Activated CD4-positive, alpha-beta T cell treated with anti-CD3 and anti-CD28 coated beads, Interleukin-2, Interleukin-6, amounts not matched to agents 100 ng/mL and 50 ng/mL, durations not matched to agents 16 hours and 8 hours (primary cell): ENCODE measurements at regions not wholly inside any gene's neighbourhood (a gene's known extent, or its start where the extent isn't known, plus 50 kb on each side); places are given as distances from the start of the nearest gene placed in this dataset.
A peak's percentile ranks its signal among the peaks of the same experiment; 100 is the strongest.

Experiments
- DNase-seq: peaks from one replicate; pipeline ENCODE4 v3.0.0-alpha.2; 2020

DNA sequence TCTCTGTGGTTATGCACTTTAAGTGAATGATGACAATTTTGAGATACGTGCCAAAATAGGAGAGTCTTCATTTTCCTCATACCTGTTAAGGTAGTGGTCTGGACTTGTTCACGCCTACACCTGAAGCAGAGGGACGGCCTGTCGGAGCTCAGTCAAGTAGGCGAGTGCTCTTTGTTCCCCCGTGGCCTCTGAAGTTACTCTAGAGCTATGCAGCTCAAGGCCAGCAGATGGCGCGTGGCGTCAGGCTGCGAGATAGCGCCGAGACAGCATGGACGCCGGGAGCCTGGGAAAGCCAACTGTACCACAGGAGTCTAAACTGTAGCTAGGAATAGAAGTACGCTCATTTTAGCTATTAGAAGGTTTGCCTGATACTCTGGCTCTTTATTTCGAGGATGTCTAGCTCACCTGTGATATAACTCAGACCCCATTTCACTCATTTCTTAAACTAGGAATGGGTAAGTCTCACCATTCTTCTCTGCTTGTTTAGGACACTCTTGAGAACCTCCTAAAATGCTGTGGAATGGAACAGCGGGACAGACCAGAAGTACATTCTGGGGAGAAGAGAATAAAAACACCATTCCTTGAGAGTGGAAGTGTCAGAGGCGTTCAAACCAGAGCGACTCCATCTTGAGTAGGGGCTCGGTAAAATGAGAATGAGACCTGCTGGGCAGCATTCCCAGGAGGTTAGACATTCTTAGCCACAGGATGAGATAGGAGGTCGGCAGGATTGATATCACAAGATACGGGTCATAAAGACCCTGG lies 267.4 kb upstream of the HMGA2 start:
- DNase-seq, result peak; percentile 75

DNA sequence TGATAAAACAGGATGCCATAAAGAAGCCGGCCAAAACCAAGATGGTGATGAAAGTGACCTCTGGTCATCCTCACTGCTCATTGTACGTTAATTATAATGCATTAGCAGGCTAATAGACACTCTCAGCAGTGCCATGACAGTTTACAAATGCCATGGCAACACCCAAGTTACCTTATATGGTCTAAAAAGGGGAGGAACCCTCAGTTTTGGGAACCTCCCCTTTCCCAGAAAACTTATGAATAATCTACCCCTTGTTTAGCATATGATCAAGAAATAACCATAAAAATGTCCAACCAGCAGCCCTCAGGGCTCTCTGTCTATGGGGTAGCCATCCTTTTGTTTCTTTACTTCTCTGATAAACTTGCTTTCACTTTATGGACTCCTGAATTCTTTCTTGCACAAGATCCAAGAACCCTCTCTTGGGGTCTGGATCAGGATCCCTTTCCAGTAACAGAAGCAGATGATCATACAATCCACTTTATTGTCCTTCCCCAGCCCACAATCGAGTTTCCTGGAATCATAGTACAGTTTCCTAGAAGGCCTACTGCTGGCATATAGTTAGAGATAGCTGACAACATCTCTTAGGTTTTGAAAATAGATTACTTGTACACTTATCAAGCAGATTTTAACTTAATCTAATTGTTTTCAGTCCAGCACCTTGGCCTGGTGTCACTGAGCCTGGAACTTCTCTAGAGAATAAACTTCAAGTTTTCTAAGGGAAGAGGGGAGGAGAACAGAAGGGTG lies 266.7 kb upstream of the HMGA2 start:
- DNase-seq, result no peak

DNA sequence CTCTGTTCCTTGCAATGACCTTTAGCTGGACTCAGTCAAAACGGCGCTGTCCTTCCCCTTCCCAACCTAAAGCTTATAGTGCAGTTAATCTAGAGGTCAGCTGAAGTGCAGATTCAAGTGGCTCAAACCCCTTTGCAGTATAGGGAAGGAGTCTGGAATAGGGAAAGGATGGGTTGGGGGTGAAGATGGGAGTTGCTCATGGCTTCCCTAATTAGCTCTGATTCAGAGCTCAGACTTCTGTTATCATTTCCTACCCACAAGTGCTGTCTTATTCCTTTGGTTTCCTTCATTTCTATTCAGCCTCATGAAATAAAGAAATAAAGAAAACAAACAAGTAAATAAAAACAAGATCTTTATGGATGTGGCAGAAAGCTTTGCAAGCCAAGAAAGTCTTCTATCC lies 264.0 kb upstream of the HMGA2 start:
- no peak for DNase-seq

DNA sequence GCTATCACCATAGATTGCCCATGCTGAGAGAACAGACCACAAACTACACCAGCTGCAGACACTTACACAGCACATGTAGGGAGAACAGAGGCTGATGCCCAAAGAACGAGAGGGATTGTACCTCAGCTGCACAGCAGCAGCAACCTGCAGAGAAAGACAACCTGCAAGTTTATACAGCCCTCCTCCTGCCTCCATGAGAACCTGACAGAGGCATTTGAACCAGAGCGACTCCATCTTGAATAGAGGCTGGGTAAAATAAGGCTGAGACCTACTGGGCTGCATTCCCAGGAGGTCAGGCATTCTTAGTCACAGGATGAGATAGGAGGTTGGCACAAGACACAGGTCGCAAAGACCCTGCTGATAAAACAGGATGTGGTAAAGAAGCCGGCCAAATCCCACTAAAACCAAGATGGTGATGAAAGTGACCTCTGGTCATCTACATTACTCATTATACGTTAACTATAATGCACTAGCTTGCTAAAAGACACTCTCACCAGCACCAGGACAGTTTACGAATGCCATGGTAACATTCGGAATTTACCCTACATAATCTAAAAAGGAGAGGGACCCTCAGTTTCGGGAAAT lies 262.4 kb upstream of the HMGA2 start:
- no peak for DNase-seq

DNA sequence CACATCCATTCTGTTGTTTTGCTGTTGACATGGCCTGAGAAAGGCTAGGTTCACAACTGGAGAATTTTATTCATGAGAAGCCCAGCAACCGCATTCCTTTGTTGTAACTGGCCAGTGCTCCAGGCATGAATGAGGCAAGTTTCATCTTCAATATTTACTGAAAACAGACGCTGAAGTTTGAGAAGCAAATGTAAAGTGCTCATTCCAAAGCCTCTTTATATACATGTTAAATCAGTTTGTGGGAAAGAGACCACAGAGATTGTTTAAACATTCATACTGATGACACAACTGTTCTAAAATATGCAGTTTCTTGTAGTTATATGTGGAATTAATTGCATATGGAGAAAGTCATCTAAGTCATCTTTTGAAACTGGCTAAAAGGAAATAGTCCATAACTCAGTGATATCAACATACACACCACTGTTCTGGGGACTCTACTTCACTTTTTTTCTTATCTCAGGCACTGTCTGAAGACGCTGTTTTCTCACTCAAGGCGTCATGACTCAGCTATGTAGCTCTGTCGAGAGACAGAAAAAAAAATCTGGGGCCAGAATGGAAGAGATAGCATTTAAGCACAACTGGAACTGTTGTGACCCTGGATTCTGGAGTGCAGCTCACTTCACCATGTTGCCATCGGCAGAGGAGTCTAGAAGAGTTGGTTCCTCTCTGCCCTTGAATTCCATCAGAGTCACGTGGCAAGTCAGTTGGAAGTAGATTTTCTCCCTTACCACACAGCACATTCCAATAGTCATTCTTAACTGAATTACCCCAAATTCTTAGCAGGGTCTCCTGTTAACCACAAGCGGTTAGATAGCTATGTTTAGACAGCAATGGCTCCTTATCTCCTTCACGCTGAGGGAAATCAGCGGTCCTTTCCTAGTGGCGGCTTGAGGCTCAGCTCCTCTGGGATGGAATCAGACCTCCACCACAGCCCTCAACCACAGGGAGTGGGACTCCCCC lies 258.4 kb upstream of the HMGA2 start:
- DNase-seq, result no peak

DNA sequence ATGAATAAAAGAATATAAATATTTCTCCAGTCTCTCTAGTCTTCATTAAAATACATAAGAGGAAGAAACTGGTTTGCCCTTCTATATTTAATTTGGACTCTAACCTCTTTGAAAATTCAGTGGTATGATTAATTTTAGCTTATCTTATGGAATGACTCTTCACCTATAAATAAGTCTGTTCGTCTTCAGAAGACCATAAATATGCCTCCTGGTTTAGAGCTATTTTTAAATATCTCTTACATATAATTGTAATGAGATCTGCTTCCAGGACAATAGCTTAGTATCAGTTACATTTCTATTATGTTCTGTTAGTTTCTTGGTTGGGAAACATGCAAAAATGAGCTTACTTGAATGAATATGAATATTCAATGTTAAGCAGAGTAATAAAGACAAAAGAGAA lies 257.5 kb upstream of the HMGA2 start:
- no peak for DNase-seq

DNA sequence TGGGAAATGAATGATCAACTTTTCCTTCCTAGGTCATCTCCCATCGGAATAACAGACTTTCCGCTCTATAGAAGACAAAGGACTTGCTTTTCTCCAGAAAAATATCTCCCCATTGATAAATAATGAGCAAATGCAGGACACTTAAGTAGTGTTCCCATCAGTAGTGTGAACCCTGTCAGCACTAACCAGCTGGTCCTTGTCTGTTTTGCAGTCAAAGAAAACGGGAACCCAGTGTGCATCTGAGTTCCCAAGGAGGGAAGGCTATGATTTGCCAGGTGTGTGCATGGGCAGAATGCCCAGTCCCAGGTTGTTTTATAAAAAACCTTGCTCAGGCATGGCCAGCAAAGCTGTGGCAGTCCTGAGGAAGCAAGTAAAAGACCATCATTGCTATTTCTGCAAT lies 256.5 kb upstream of the HMGA2 start:
- no peak for DNase-seq

DNA sequence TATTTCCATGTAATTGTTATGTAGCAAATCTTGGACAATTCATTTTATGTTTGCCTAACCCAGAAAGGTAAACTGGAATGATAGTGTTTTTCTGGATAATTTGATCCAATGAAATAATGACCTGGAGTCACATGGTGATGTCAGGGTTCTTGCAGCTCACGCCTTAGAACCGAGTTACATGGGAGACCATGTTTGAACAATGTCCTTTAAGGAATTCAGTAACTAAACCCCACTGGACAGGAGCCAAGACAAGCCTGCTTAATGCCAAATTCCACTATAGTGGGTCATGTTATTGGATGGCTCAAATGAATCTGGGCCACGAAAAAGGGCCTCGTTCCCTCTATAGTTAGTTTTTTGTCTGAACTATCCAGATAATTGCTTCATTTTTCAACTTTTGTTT lies 255.8 kb upstream of the HMGA2 start:
- DNase-seq, result no peak

DNA sequence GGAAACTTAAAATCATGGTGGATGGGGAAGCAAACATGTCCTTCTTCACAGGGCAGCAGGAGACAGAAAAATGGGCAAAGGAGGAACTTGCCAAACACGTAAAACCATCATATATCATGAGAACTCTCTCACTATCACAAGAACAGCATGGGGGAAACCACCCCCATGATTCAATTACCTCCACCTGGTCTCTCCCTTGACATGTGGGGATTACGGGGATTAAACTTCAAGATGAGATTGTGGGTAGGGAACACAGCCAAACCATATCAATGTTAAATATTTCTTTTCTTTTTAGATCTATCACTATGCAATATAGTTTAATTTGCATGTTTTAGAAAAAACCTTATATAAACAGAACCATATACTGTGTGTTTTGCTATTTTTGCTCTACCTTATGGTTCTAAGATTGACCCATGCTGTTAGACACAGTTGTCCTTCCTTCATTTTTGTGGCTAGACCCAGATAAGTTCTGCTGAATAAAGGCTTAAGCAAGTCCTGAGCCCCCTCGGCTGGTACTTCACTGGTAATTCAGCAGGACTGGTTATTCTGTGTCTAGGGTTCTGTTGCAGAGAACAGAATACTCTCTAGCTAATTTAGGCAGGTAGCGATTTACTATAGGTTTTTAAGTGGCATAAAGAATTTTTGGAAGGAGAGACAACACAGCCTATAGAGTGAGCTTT lies 253.7 kb upstream of the HMGA2 start:
- DNase-seq, result no peak

DNA sequence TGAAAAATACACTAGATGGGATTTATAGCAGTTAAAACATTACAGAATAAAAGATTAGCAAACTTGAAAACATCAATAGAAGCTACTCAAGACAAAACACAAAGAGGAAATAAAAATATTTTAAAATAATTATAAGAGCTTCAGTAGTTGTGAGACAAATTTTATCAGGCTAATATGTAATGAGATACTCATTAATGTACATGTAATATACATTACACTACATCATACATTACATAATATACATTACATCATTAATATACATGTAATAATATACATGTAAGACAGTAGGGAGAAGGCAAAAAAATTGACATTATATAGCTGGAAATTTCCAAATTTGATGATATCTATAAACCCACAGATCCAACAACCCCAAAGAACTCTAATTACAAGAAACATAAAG lies 249.4 kb upstream of the HMGA2 start:
- no peak for DNase-seq

DNA sequence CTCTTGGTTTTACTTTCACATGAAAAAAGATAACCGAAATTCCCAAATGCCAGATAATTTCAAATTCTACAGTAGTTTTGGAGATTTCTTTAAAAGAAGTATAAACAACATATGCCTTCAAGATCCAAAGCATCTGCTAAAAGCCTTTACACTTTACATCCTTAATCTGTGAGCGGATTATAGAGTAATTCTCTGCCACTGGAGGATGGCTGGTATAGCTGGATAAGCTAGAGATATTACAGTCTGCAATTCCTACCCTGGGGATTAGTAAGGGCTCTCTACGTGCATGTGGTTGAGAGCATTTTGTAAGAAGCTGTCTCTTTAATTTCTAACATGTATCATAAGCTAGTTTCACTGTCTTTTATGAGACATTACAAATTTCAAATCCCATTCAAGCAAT lies 240.3 kb upstream of the HMGA2 start:
- DNase-seq, result no peak

DNA sequence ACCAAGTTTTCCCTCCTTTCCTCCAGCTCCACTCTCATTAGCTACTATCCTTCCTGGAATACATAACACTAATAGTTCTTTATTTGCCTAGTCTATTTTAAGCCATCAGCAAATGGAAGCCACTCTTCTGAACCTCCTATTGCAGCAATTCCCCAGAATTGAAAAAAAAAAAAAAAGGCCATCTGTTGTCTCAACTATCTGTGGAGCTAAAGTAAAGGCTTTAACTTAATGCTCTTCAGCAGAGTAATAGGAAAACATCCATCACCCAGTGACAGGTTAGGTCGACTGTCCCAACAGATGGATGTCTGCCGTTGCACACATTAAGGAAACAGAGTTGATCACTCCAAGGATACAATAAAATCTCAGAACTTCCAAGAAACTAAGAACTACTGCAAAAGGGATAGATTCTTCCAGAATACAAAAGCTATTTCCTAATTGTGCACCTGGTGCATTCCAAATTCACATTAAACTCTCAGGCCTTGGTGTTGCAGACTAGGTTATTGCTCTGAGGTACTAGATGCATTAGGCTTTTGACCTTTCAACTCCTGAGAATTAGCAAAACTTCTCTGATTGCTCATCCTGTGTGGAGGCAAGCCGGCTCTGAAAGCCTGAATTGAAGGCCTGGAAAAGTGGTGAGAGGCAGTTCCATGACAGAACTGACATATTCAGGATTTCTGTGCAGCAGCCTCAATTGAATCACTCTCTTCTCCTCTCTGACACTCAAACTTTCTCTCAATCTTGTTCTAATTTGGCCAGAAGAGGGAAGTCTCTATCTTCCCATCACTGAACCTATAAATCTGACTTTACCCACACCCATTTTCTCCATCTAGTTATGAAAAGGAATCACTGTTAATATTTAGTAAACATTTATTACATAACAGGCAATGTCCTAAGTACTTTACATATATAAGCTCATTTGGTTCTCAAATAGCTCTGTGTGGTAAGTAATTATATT lies 238.4 kb upstream of the HMGA2 start:
- DNase-seq, result no peak

DNA sequence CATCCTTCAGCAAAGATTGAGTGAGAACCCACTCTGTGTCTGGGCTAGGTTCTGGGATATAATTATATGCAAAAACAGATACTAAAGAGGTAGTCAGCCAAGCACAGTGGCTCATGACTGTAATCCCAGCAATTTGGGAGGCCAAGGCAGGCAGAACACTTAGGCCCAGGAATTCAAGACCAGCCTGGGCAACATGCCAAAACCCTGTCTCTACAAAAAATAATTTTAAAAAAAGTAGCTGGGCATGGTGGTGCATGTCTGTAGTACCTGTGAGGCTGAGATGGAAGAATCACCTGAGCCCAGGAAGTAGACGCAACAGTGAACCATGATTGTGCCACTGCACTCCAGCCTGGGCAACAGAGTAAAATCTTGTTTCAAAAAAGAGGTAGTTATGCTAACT lies 237.5 kb upstream of the HMGA2 start:
- no peak for DNase-seq

DNA sequence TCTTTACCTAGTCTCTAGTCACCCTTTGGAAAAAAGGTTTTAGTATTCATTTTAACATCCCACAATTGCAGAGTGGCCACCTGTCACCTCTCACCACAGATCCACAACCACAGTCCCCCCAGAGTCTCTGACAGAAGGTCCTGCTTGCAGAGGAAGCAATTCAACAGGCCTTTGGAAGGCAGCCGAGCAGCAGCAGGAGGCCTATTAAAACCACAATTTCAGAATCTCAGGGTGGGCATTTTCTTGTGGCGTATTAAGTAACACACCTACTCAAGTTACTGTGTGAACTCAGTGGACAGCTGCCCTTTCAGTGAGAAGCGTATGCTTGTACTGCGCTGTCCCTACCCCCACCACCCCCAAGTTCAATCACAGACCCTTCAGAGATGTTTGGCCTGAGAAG lies 234.0 kb upstream of the HMGA2 start:
- DNase-seq, result no peak

DNA sequence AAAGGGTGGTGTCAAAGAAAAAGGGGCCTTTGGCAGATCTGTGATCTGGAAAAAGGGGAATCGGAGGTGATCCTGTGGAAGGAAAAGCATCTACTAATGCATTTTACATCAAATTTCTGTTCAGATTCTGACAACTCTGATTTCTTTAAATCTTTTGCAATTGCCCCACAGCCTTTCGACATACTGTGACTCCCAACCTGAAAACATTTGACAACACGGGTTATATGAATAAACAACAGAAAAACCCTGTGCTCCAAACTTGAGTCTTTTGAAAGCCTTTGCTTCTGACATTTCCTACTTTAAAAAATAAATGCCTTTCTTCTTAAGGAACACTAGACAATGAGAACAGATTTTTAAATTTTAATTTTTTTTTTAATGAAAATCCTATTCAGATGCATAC lies 231.9 kb upstream of the HMGA2 start:
- DNase-seq, result no peak

DNA sequence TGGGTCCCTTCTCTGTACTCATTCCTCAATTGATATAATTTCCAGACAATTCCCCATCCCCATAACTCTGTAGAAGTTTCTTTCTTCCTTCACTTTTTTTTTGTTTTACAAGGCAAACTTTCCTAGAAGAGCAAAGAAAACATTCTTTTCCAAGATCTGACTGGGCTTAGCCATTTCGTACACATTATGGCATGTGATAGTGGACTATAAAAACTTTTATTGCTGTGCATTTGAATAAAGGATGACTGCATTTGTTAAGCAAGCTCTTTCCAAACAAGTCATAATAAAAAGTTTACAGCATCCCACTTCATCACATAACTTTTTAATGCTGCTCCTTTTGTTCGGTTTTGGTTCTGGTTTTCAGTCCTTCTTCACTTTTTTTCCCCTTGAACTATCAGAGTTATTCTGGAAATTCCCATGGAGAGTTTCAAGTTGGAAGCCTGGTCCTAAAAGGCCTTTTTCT lies 231.0 kb upstream of the HMGA2 start:
- no peak for DNase-seq

DNA sequence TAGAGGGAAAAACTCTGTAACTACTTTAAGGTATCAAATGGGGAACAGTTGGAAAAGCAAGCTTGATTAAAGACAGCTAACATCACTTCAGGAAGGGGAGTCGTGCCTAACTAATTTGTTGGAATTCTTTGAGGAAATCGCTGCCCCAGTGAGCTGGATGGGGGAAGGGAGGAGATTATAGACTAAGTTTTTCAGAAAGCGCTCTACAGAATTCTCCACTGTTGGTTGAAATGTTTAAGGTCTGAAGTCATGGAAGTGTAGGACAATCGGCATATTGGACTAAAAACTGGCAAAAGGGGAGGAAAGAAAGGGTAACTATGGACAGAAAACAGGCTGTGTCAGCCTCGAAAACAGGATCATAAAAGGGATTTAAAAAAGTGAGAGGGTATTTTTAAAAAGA lies 229.9 kb upstream of the HMGA2 start:
- no peak for DNase-seq

DNA sequence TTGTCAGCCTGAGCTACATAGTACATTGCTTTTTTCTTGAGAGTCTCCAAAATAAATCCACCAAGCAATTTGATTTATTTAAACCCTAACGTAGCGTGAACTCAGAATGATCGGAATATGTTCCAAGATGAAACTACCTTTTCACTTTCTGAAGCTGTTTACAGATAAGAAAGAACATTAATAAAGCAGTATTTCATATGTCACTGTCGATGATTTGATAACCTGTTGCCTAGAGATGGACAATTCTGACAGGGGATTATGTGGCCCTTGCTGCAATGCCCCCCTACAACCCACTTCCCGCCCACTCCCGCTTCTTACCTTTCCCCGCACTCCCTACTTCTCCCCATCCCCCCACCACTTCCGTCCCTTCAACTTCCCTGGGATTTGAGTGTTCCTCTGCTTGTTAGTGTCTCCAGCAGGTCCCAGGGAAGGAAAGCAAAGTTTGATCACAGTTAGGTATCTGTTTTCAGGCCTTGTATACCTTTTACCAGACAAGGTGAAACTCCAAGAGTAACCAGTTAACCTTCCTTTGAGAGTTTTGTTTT lies 229.2 kb upstream of the HMGA2 start:
- DNase-seq, result no peak

DNA sequence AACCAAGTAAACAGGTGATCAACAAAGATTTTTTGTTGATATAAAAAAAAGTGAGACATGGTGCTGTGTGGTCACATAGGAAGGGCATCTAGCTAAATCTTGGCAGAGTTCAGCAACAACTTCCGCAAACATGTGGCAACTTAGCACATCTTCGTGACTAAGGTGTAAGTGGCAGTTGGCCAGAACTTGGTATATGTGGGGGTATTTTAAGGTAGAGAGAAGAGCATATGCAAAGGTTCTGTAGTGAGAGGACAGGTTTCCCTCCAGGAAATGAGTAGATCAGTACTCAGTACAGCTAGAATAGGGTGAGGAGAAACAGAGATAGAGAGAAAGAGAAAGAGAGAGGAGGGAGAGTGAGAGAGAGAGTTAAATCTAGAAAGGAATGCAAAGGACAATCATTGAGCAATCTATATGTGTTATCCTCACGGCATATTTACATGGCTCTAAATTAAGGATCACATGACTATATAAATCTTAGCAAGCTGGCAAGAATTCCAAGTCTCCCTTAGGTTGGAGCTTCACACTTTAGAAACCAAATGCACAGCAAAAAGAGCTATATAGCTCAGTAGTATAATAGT lies 227.7 kb upstream of the HMGA2 start:
- no peak for DNase-seq

DNA sequence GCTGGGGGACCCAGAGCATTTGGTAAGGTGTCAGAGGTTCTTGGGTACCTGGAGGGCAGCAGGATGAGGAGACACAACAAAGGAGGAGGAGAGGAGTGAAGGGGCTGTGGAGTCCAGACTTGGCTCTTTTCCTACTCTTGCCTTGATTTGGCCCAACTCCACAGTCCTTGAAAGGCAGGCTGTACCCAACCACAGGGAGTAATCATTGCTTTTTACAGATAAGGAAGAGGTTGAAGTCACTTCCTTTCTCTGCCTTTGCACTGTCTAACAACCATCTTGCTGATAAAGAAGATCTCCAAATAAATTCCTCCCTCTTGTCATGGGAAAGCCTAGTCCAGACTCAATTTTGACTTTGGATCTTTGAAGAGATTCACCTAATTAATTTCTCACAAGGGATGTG lies 226.8 kb upstream of the HMGA2 start:
- no peak for DNase-seq

DNA sequence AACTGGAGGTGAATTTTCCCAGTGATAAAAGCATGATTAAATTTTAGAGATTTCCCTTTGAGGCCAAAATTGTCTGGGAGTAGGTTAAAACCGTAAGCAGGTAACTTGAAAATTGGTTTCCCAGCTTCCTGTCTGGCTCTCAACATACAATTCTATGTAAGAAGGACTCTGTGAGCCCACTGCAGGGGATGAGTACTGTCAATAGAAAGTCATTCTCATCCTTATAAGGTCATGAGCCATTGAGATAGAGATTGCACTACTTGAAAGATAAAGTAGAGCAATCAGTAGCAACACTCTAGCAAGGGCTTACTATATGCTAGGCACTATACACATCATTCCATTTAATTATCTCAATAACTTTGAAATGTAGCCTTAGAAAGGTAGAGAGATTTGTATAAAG lies 225.6 kb upstream of the HMGA2 start:
- no peak for DNase-seq
